ENCODE measurements at regions not wholly inside any gene's neighbourhood (a gene's known extent, or its start where the extent isn't known, plus 50 kb on each side); places are given as distances from the start of the nearest gene placed in this dataset.
"Not testable (repeated sequence)": the region's sequence is repeated elsewhere in the genome, so short reads cannot be mapped to it uniquely, and the experiment has no call there.

DNA sequence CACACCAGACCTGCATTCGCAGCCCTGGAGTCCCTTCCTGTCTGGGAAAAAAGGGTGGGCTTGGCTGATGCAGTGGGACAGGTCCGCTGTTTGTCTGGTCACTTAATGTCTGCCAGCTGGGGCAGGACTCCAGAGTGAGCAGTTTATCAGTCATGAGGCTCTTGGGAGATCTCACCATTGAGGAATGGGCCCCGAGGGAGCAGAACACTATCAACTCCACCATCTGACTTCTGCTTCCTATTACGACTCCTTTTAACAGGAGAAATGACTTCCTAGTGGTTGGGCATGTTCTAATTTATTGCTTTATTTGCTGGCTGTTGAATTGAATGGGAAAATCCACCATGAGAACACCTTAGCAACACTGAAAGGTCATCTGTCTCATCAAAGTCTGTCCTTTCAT lies 182.5 kb upstream of the RASSF8 start:
- intact Hi-C loops (cut with DNase I) = no loop called here

DNA sequence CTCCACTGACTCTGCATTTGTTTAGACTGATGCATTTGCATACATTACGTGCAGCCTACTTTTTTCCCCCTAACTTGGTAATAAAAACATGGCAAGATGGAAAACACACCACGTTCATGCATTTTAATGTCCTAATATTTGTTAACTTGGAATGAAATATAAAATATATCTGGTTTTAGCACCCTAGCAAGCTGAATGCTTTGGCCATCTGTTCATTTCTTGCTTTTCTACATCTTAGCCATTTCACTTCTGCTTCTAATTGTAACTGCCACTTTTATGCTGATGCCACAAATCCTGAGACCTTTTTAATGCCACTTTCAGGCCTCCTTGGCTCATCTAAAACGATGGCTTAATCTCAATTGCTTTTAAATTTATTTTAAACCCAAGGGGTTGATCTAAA lies 177.7 kb upstream of the RASSF8 start:
- intact Hi-C loops (cut with DNase I) = no loop called here
- DNase-seq (ENCODE audit: low spot score) = no peak

More for the DNA sequence above, 182.5 kb upstream of the RASSF8 start:
- DNase-seq (ENCODE audit: low spot score) = no peak

DNA sequence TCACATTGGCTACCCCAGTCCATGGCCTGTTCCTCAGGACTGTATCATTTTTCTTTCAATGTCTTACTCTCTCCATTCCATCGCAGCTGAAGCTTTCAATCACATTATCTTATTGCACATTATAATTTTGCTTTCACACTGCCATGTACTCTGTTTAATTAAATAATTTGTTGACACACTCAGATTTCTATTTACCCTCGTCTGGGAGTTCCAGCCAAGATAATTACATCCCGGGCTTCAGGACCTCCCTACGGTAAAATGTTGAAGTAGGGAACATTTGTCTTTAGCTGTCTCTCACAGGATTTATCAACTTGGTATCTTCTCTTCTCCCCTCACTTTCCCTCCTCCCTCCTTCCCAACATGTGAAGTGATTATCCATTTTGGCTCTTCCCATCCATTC lies 177.2 kb upstream of the RASSF8 start:
- no peak for DNase-seq (ENCODE audit: low spot score)
- intact Hi-C loops (cut with DNase I) = no loop called here

DNA sequence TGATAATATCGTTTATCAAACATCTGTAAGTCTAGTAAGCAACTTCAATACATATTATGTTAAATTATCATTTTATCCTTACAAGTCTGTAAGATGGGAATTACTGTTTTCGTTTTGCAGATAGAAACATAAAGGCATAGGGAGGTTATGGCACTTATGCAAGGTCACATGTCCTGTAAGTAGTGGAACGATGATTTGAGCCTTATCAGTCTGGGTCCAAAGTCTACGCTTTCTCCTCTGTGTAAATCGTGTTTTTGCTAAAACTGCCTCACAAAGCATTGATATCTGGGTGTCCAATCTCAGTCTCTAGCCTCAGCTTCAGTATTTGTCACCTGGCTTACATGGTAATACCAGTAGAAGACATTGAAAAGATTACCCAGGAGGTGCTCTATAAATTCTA lies 174.9 kb upstream of the RASSF8 start:
- intact Hi-C loops (cut with DNase I) = no loop called here
- no peak for DNase-seq (ENCODE audit: low spot score)

DNA sequence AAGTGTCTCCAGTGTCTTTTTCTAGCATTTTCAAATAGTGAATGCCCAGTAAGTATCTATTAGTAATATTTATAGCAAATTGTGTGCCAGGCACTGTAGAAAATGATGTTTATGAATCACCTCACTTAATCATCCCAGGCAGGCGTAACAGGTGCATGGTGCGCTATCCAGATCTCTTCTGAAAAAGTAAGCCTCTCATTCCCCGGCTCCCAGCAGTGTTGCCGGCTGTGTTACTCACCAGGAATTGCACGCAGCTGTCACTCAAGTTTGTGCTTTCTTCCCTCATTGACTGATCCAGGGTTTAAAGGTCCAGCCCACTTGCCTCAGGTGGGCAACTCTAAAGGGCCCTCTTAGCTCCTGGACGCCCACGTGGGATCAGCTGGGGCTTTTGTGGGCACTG lies 173.8 kb upstream of the RASSF8 start:
- intact Hi-C loops (cut with DNase I) = no loop called here
- DNase-seq (ENCODE audit: low spot score) = no peak

DNA sequence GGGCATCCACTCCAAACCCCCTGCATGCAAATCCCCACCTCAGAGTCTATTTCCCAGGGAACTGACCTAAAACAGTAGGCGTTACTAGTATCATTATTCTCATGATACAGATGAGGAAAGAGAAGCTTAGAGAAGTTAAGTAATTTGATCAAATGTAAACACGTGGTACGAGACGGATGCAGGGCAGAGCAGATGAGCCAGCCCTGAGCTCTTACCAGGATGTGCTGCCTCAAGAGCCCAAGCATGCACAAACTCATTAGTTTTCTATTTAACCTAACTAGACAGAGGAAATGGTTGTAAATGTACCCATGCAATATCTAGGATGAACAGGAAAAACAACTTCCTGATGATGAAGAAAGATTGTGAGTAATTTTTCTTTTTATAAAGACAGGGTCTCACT lies 173.3 kb upstream of the RASSF8 start:
- intact Hi-C loops (cut with DNase I) = no loop called here
- DNase-seq (ENCODE audit: low spot score) = no peak

DNA sequence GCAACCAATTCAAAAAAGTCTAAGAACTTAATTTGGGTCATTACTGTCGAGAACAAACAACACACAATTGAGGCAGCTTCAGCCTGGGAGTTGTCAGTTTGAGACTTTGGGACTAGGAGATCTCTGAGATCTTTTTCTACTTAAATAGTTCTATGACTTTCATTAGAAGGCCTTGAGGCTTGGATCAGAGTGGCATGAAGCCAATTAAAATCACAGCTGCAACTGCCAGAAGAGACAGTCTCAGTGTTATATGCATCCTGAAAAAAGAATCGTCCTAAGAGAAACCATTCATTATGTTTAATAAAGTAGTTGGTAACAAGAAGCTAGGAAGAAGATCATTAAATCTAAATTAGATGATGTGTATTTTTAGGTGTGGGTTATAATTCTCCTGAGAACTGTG lies 170.8 kb upstream of the RASSF8 start:
- DNase-seq (ENCODE audit: low spot score) = no peak
- intact Hi-C loops (cut with DNase I) = no loop called here

DNA sequence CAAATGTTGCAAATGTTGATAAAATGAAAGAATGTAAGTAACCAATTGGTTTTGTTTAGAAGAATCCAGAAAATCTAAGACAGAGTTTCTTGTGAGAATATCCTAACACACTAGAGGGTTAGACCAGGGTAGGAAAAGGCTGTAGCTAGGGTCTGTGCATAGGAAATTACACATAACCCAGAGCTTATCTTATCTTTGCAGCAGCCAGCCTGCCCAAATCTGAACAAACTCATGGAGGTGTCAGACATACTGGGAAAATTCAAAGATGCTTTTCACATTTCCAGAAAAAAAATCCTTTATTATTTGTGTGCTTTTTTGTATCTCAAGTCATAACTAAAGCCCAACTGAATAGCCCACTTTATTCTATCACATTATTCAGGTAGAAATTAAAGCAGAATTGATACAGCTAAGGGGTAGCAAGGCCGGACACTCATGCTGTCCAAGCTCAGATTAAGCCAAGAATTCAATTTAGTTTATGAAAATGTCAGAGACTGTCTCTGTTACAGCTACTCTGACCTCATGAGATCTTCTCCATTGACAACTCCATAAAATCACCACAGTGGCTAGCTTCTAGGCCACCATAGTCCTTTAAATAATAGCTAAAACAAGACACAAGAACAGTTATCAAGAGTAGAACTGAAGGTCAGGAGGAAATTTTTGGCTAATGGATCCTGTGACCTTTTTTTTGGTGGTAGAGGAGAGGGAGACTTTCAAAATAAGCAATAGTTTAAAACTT lies 169.6 kb upstream of the RASSF8 start:
- DNase-seq (ENCODE audit: low spot score) = no peak
- intact Hi-C loops (cut with DNase I) = no loop called here

DNA sequence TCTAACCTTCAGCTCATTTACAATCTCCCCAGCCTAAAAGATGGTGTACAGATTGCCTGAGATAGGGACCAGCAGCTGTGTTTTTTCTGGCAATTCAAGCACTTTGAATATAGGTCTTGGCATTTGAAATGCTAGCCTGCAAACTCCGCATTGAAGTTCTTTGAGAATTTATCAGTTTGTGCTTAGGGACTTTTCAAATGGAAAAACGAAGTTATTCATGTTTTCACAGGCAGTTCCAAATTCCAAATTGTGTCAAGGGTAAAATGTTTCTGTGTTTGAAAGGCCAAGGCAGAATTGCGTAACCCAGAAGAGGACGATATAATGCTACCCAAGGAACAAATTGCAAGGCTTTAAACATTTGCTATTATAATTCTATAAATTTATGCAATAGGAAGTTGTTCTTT lies 168.9 kb upstream of the RASSF8 start:
- DNase-seq (ENCODE audit: low spot score) = no peak
- intact Hi-C loops (cut with DNase I) = no loop called here

DNA sequence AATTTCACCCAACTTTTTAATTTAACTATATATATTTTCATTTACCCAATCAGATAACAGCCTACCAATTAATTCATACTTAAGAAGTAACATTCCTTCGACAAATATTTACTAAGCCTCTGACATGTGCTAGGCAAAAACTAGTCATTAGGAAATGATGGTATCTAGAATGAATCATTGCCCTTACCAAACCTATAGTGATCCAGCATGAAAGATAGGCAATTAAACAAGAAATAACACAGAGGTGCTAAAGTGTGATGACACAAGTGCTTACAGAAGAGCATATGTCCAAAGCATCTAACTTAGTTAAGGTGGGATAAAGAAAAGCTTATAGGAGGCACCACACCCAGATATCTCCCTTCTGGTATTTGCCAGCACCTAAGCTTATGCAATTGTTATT lies 166.5 kb upstream of the RASSF8 start:
- no peak for DNase-seq (ENCODE audit: low spot score)
- intact Hi-C loops (cut with DNase I) = no loop called here

DNA sequence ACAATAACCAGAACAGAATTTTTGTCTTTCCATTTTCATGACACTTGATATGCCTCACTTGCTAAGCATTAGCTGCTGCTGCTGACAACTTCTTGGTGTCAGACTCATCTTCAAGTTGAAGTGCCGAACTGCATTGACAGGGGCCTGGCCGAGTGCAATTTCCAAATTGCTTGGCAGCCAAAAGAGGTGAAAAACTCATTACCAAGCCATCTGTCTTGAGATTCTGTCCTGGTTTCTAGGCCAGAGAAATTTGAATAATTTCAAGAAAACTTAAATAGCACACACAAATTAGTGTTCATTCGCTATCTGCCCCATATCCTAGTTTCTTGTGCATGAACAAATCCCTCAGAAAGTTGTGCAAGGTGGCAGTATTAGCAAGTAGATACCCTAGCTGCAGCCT lies 165.3 kb upstream of the RASSF8 start:
- intact Hi-C loops (cut with DNase I) = no loop called here
- no peak for DNase-seq (ENCODE audit: low spot score)

DNA sequence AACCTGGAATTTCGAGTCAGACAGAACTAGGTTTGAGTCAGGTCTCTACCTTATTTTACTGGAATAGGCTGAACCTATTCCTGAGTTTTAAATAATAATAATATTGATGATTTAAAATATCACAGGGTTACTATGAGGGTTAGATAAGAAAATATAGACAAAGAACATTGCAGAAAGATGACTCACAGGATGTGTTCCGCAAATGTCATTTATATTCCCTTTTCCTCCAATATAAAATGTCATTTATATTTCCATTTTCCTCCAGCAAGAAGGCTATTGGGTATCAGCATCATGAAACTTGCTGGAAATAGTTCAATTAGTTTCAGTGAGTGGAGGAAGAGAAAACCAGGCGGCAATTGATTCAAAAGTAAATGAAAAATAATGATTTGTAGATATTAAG lies 163.9 kb upstream of the RASSF8 start:
- intact Hi-C loops (cut with DNase I) = no loop called here
- no peak for DNase-seq (ENCODE audit: low spot score)

DNA sequence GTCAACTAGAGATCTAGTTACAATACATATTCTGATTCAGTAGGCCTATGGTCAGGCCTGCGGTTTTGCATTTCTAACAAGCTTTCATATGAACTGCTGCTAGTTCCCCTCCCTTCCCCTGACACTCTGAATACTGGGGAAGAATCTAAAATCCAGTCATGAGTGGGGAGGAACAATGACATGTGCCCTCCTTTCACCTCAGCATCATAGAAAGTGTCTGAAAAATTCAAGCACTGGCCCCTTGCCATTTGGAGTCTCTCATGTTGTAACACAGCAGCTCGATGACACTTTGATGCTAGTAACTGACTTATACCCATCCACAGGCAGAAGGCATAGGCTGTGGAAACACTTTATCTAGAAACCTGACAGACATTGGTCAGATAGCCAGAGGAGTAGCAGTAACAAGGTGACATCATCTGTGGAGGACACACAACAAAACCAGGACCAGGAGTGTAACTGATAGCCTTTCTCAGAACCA lies 161.9 kb upstream of the RASSF8 start:
- intact Hi-C loops (cut with DNase I) = no loop called here
- DNase-seq (ENCODE audit: low spot score) = no peak

DNA sequence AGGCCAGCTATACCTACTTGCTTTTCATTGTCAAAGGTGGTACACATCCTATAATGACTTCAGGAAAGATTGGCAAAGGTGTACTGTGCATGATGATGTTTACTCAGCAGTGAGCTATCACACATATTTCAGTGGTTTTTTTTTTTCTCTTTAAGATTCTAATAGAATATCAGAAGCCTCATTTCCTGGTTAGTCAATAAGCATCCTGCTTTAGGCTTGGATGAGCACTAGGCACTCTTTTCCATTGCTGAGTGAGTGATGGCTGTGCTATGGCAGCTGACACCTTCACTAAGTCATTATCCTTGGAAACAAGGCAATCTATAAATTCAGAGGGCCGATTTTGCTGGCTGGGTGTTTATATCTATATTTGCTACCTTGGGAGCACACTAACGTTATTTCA lies 161.1 kb upstream of the RASSF8 start:
- intact Hi-C loops (cut with DNase I) = no loop called here
- DNase-seq (ENCODE audit: low spot score) = no peak

DNA sequence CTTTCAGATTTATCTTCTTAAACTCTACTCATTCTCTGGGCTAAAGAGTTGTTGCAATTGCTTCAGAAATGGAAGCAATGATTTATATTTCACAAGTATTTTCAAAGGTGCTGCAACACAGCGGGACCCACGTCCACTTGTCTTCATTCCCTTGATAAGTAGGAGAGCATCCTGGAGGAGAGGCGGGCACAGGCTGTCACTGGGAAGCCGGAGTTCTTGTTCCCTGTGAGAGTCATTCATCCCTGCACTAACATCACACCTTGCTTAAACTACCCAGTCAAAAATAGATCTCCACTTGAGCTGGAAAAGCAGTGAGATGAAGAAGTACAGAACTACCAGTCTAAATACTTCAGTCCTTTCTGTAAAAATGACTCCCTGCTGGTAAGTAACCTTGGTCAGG lies 160.5 kb upstream of the RASSF8 start:
- DNase-seq (ENCODE audit: low spot score) = no peak
- intact Hi-C loops (cut with DNase I) = no loop called here

DNA sequence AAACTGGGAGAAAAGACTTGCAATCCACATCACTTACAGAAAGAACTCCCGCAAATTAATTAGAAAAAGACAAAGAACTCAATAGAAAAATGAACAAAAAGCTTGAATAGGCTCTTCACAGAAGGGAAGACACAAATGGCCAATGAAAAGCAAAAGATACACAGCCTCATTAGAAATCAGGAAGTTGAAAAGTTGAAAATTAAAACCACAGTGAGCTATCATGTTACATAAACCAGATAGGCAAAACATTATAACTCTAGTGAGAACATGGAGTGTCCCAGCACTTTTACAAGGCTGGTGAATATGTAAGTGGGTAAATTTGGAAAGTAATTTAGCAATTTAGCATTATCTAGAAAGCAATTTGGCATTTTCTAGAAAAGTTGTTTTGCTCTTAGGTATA lies 158.4 kb upstream of the RASSF8 start:
- intact Hi-C loops (cut with DNase I) = no loop called here
- no peak for DNase-seq (ENCODE audit: low spot score)

DNA sequence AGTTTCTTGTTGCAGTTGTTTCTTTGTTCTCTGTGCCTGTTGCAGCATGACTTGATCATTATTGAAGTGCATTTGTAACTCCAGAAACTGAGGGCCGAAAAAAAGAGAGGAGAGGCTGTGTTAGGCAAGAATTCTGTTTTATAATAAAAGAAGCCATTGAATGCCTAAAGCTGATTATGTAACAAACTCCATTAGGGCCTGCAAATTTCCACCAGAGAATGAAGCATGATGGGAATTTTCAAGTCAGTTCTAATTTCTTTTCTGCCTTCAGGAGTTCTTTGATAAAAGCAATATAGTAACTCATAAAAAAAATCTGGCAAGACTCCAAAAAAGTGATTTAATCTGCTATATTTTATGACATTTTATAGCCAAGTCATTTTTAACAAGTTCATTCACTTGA lies 156.7 kb upstream of the RASSF8 start:
- intact Hi-C loops (cut with DNase I) = no loop called here
- DNase-seq (ENCODE audit: low spot score) = no peak

DNA sequence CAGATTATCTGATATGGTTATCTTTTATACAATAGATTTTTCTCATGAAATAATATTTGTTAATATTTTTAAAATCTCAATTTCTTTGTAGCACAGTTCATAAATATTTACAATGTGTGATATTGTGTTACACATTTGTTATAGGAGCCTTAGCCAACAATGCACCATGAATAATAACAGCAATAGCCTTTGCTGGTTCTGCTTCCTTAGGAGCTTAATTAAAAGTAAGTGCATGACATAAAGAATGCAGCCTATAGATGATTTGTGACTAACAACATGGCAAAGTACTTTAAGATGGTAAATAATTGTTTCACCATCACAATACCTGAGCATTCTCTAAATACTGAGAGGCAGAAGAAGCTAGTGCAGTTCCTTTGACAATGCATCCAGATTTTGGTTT lies 156.3 kb upstream of the RASSF8 start:
- intact Hi-C loops (cut with DNase I) = no loop called here
- DNase-seq (ENCODE audit: low spot score) = no peak

DNA sequence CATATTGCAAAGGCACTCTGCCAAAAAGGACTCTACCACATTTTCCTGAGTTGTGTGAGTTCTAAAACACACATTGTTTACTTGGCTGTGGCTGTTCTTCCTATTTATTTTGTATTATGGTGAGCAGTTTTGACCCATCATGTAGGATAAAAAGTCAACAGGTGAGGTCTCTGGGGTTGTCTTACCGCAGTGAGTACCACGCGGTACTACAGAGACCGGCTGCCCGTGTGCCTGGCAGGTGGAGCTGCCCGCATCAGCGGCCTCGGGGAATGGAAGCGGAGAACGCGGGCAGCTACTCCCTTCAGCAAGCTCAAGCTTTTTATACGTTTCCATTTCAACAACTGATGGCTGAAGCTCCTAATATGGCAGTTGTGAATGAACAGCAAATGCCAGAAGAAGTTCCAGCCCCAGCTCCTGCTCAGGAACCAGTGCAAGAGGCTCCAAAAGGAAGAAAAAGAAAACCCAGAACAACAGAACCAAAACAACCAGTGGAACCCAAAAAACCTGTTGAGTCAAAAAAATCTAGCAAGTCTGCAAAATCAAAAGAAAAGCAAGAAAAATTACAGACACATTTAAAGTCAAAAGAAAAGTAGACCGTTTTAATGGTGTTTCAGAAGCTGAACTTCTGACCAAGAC lies 155.3 kb upstream of the RASSF8 start:
- DNase-seq (ENCODE audit: low spot score); intact Hi-C loops (cut with DNase I): not testable (repeated sequence)

DNA sequence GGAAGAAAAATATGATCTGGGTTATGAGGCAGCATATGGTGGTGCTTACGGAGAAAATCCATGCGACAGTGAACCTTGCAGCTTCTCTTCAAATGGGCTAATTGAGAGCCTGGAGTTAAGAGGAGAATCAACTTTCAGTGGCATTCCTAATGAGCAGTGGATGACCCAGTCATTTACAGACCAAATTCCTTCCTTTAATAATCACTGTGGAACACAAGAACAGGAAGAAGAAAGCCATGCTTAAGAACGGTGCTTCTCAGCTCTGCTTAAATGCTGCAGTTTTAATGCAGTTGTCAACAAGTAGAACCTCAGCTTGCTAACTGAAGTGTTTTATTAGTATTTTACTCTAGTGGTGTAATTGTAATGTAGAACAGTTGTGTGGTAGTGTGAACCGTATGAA lies 154.2 kb upstream of the RASSF8 start:
- intact Hi-C loops (cut with DNase I); DNase-seq (ENCODE audit: low spot score): not testable (repeated sequence)

DNA sequence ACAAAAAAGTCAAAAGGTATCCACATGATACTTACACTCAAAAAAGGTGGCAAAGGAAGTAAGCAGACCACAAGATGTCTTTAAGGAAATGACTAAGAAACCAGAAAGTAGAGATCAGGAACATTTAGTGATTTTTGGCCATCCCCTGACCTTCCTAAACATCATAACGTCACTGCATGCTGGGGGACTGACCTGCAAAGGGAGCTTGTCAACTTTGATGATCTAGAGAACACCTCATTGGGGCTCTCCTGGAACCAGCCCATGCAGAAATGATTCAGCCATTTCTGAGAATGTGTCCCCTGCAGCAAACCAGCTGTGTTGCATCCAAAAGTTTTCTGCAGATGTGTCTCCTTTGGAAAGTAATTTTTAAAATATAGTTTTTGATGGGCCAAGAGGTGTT lies 152.2 kb upstream of the RASSF8 start:
- no peak for DNase-seq (ENCODE audit: low spot score)
- intact Hi-C loops (cut with DNase I) = no loop called here

DNA sequence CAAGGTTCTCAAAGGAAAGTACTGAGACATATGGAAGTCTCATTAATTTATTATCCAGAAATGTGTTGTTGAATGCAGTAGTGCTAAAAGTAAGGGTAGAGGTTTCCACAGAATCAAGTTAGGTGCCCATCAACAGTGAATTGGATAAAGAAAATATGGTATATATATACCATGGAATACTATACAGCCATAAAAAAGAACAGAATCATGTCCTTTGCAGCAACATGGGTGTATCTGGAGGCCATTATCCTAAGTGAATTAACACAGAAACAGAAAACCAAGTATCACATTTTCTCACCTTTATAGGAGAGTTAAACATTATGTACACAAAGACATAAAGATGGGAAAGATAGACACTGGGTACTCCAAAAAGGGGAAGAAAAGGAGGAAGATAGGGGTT lies 149.9 kb upstream of the RASSF8 start:
- intact Hi-C loops (cut with DNase I) = no loop called here
- DNase-seq (ENCODE audit: low spot score) = no peak
